GM23338 (cell line): ENCODE measurements at regions not wholly inside any gene's neighbourhood (a gene's known extent, or its start where the extent isn't known, plus 50 kb on each side); places are given as distances from the start of the nearest gene placed in this dataset.

Experiments
- ATAC-seq: fragments of 200-7000 bp; cut with Tn5 transposase; 3 replicates; pipeline ENCODE4 v1.9.1; 2020
- DNase-seq: peaks from one replicate; pipeline ENCODE4 v3.0.0-alpha.2; 2015; ENCODE audit warnings: low spot score
- H2AFZ ChIP-seq: fragments of 200-600 bp; sonication (generic); 2 replicates; pipeline ENCODE4 v1.8.0; 2016; ENCODE audit warnings: antibody characterized with exemption, mild to moderate bottlenecking, moderate library complexity
- H3F3A ChIP-seq: fragments of 200-600 bp; sonication (generic); replicated peaks from 2 replicates; pipeline ENCODE4 v1.8.0; 2017; ENCODE audit warnings: antibody characterized with exemption, mixed run types, low read depth
- H3K27ac ChIP-seq: fragments of 200-600 bp; sonication (generic); 2 replicates; pipeline ENCODE4 v1.6.1; 2016; ENCODE audit warnings: low read depth
- H3K27me3 ChIP-seq: fragments of 200-600 bp; sonication (generic); 2 replicates; pipeline ENCODE4 v1.8.0; 2016; ENCODE audit warnings: mild to moderate bottlenecking, mixed run types, moderate library complexity; ENCODE audit not compliant: insufficient read depth
- H3K36me3 ChIP-seq: fragments of 200-600 bp; sonication (generic); 2 replicates; pipeline ENCODE4 v1.8.0; 2016; ENCODE audit warnings: mild to moderate bottlenecking; ENCODE audit not compliant: insufficient read depth
- H3K4me1 ChIP-seq: fragments of 200-600 bp; sonication (generic); 2 replicates; pipeline ENCODE4 v1.8.0; 2016; ENCODE audit warnings: mild to moderate bottlenecking, moderate library complexity; ENCODE audit not compliant: insufficient read depth
- H3K4me2 ChIP-seq: fragments of 200-600 bp; sonication (generic); 2 replicates; pipeline ENCODE4 v1.7.1; 2017; ENCODE audit warnings: mixed run types
- H3K4me3 ChIP-seq: fragments of 200-600 bp; sonication (generic); 2 replicates; pipeline ENCODE4 v1.6.1; 2016; ENCODE audit warnings: mixed run types
- H3K79me2 ChIP-seq: fragments of 200-600 bp; sonication (generic); replicated peaks from 2 replicates; pipeline ENCODE4 v1.8.0; 2017; ENCODE audit warnings: mild to moderate bottlenecking; ENCODE audit not compliant: insufficient read depth
- H3K9me2 ChIP-seq: fragments of 200-600 bp; sonication (generic); 2 replicates; pipeline ENCODE4 v1.8.0; 2017; ENCODE audit not compliant: insufficient read depth
- H4K20me1 ChIP-seq: fragments of 200-600 bp; sonication (generic); replicated peaks from 2 replicates; pipeline ENCODE4 v1.8.0; 2017; ENCODE audit warnings: mild to moderate bottlenecking; ENCODE audit not compliant: insufficient read depth
- H3K27ac Mint-ChIP-seq: 2 replicates; pipeline ENCODE4 v1.8.0; 2020; ENCODE audit warnings: inconsistent platforms, mild to moderate bottlenecking, moderate library complexity, mixed read lengths
- H3K27me3 Mint-ChIP-seq: 3 replicates; pipeline ENCODE4 v1.8.0; 2022; ENCODE audit warnings: low read depth, mild to moderate bottlenecking, moderate library complexity, mixed read lengths, inconsistent platforms; ENCODE audit not compliant: insufficient read depth, poor library complexity
- H3K36me3 Mint-ChIP-seq: 3 replicates; pipeline ENCODE4 v1.8.0; 2021; ENCODE audit warnings: low read depth, mild to moderate bottlenecking, inconsistent platforms, moderate library complexity, mixed read lengths
- H3K4me1 Mint-ChIP-seq: 3 replicates; pipeline ENCODE4 v1.8.0; 2020; ENCODE audit warnings: mild to moderate bottlenecking, inconsistent platforms, mixed read lengths
- H3K4me3 Mint-ChIP-seq: 3 replicates; pipeline ENCODE4 v1.8.0; 2021; ENCODE audit warnings: moderate library complexity, mild to moderate bottlenecking, inconsistent platforms, mixed read lengths
- H3K9me3 Mint-ChIP-seq: 3 replicates; pipeline ENCODE4 v1.8.0; 2020; ENCODE audit warnings: moderate library complexity, mild to moderate bottlenecking, inconsistent platforms, mixed read lengths
- CREB1 ChIP-seq: fragments of 250-450 bp; sonication (Bioruptor Pico); IDR thresholded peaks from 2 replicates; pipeline ENCODE4 v1.5.0; 2020; ENCODE audit warnings: low read depth, mild to moderate bottlenecking, moderate library complexity
- EZH2 ChIP-seq: fragments of 200-600 bp; sonication (generic); IDR thresholded peaks from one replicate; pipeline ENCODE4 v1.8.0; 2017; ENCODE audit warnings: antibody characterized with exemption, mild to moderate bottlenecking, low read depth; ENCODE audit not compliant: unreplicated experiment
- EZH2phosphoT487 ChIP-seq: fragments of 200-600 bp; sonication (generic); IDR thresholded peaks from one replicate; pipeline ENCODE4 v1.8.1; 2018; ENCODE audit warnings: antibody characterized with exemption; ENCODE audit not compliant: unreplicated experiment
- JUNB ChIP-seq: IDR thresholded peaks from one replicate; pipeline ENCODE4 v1.6.1; 2016; ENCODE audit warnings: antibody characterized with exemption; ENCODE audit not compliant: unreplicated experiment
- NANOG ChIP-seq: IDR thresholded peaks from 2 replicates; pipeline ENCODE4 v1.6.1; 2016; ENCODE audit warnings: antibody characterized with exemption, borderline replicate concordance
- POLR2AphosphoS5 ChIP-seq: IDR thresholded peaks from 2 replicates; pipeline ENCODE4 v1.6.1; 2016; ENCODE audit warnings: antibody characterized with exemption, low read depth
- STAT1 ChIP-seq: IDR thresholded peaks from one replicate; pipeline ENCODE4 v1.6.1; 2016; ENCODE audit warnings: antibody characterized with exemption; ENCODE audit not compliant: unreplicated experiment
- ZNF114 ChIP-seq: fragments of 250-450 bp; sonication (Bioruptor Pico); IDR thresholded peaks from 2 replicates; pipeline ENCODE4 v1.5.0; 2020; ENCODE audit warnings: mild to moderate bottlenecking, moderate library complexity
- ZNF331 ChIP-seq: fragments of 250-450 bp; sonication (Bioruptor Pico); IDR thresholded peaks from 2 replicates; pipeline ENCODE4 v1.5.0; 2020; ENCODE audit warnings: low read depth, mild to moderate bottlenecking, moderate library complexity
- TF ChIP-seq, protein P1 (sequence below), 2 experiments: fragments of 200-600 bp in 1 of 2; sonication (generic) in 1 of 2; conservative IDR thresholded peaks; 2 replicates each; pipeline versions ENCODE4 v1.5.1 to v1.6.1; 2016 to 2017; ENCODE audit warnings: antibody characterized with exemption in 2 of 2, low read depth in 2 of 2, mild to moderate bottlenecking in 2 of 2, moderate library complexity in 1 of 2
- TF ChIP-seq, protein P2 (sequence below): IDR thresholded peaks from one replicate; pipeline ENCODE4 v1.6.1; 2018; ENCODE audit warnings: antibody characterized with exemption; ENCODE audit not compliant: unreplicated experiment
- TF ChIP-seq, protein P3 (sequence below): IDR thresholded peaks from 2 replicates; pipeline ENCODE4 v1.6.1; 2016; ENCODE audit warnings: antibody characterized with exemption
- TF ChIP-seq, protein P4 (sequence below): fragments of 250-450 bp; sonication (Bioruptor Pico); IDR thresholded peaks from 2 replicates; pipeline ENCODE4 v1.5.0; 2020; ENCODE audit warnings: mild to moderate bottlenecking, moderate library complexity

DNA sequence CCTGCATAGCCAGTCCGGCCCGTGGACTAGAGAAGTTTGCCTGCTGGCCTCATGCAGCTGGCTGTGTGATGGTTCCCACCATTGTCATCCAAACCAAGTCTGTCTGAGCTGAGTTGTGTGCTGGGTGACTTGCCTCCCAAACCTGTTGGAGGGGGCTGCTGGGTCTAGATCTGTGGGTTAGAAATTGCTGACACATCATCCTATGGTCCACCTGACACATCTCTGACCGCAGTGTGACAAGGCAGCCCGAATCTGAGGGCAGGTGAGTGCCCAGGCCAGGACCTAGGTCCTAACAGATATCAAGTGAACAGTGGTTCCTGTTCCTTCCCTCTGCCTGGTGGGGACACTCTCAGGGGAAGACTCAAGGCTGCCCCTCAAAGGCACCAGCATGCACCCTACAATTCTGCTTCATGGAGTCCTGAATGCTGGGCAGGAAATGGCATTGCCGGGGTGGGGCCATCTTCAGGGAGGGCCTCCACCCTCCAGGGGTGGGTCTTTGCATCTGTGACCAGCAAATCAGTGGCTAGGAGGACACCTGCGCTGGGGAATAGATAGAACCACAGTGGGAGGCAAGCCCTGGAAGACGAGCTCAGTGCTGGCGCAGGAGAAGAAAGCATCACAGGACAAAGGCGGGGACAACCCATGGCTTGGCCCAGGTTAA, 117.9 kb upstream of the ID2 start:
- H3K4me1 Mint-ChIP-seq: no peaks in the 10 kb centered on the region
- ATAC-seq (no peak), DNase-seq (no peak)
- H3K4me1 ChIP-seq: no peaks in the 10 kb centered on the region
- H3K27me3 Mint-ChIP-seq: peaks cover 15% of the 10 kb centered on the region
- H3K4me2 ChIP-seq: no peak overlapping the region
- H2AFZ ChIP-seq: peak overlapping the region; percentile 38; the same call in 1 of the 2 replicates
- no peak overlapping the region for H3K27ac Mint-ChIP-seq
- H3F3A ChIP-seq: no peaks in the 10 kb centered on the region
- no peaks in the 10 kb centered on the region for H3K36me3 ChIP-seq
- H3K79me2 ChIP-seq: no peaks in the 10 kb centered on the region
- H3K27me3 ChIP-seq: no peaks in the 10 kb centered on the region
- TF ChIP-seq, protein P1, sequence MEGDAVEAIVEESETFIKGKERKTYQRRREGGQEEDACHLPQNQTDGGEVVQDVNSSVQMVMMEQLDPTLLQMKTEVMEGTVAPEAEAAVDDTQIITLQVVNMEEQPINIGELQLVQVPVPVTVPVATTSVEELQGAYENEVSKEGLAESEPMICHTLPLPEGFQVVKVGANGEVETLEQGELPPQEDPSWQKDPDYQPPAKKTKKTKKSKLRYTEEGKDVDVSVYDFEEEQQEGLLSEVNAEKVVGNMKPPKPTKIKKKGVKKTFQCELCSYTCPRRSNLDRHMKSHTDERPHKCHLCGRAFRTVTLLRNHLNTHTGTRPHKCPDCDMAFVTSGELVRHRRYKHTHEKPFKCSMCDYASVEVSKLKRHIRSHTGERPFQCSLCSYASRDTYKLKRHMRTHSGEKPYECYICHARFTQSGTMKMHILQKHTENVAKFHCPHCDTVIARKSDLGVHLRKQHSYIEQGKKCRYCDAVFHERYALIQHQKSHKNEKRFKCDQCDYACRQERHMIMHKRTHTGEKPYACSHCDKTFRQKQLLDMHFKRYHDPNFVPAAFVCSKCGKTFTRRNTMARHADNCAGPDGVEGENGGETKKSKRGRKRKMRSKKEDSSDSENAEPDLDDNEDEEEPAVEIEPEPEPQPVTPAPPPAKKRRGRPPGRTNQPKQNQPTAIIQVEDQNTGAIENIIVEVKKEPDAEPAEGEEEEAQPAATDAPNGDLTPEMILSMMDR (conservative IDR thresholded peaks at IDR 0.05; ENCODE audit: low read depth in 2 of 2): no peak; a peak in 1 of 4 replicates
- TF ChIP-seq ZNF331 (CRISPR knock-in tag): no peak
- no peak for TF ChIP-seq POLR2AphosphoS5
- TF ChIP-seq EZH2: no peak
- no peak for TF ChIP-seq NANOG
- TF ChIP-seq CREB1 (CRISPR knock-in tag): no peak
- no peak for TF ChIP-seq JUNB
- no peak for TF ChIP-seq EZH2phosphoT487
- TF ChIP-seq, protein P2, sequence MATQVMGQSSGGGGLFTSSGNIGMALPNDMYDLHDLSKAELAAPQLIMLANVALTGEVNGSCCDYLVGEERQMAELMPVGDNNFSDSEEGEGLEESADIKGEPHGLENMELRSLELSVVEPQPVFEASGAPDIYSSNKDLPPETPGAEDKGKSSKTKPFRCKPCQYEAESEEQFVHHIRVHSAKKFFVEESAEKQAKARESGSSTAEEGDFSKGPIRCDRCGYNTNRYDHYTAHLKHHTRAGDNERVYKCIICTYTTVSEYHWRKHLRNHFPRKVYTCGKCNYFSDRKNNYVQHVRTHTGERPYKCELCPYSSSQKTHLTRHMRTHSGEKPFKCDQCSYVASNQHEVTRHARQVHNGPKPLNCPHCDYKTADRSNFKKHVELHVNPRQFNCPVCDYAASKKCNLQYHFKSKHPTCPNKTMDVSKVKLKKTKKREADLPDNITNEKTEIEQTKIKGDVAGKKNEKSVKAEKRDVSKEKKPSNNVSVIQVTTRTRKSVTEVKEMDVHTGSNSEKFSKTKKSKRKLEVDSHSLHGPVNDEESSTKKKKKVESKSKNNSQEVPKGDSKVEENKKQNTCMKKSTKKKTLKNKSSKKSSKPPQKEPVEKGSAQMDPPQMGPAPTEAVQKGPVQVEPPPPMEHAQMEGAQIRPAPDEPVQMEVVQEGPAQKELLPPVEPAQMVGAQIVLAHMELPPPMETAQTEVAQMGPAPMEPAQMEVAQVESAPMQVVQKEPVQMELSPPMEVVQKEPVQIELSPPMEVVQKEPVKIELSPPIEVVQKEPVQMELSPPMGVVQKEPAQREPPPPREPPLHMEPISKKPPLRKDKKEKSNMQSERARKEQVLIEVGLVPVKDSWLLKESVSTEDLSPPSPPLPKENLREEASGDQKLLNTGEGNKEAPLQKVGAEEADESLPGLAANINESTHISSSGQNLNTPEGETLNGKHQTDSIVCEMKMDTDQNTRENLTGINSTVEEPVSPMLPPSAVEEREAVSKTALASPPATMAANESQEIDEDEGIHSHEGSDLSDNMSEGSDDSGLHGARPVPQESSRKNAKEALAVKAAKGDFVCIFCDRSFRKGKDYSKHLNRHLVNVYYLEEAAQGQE: no peak
- TF ChIP-seq ZNF114: no peak
- TF ChIP-seq, protein P3, sequence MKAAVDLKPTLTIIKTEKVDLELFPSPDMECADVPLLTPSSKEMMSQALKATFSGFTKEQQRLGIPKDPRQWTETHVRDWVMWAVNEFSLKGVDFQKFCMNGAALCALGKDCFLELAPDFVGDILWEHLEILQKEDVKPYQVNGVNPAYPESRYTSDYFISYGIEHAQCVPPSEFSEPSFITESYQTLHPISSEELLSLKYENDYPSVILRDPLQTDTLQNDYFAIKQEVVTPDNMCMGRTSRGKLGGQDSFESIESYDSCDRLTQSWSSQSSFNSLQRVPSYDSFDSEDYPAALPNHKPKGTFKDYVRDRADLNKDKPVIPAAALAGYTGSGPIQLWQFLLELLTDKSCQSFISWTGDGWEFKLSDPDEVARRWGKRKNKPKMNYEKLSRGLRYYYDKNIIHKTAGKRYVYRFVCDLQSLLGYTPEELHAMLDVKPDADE: no peak
- TF ChIP-seq, protein P4, sequence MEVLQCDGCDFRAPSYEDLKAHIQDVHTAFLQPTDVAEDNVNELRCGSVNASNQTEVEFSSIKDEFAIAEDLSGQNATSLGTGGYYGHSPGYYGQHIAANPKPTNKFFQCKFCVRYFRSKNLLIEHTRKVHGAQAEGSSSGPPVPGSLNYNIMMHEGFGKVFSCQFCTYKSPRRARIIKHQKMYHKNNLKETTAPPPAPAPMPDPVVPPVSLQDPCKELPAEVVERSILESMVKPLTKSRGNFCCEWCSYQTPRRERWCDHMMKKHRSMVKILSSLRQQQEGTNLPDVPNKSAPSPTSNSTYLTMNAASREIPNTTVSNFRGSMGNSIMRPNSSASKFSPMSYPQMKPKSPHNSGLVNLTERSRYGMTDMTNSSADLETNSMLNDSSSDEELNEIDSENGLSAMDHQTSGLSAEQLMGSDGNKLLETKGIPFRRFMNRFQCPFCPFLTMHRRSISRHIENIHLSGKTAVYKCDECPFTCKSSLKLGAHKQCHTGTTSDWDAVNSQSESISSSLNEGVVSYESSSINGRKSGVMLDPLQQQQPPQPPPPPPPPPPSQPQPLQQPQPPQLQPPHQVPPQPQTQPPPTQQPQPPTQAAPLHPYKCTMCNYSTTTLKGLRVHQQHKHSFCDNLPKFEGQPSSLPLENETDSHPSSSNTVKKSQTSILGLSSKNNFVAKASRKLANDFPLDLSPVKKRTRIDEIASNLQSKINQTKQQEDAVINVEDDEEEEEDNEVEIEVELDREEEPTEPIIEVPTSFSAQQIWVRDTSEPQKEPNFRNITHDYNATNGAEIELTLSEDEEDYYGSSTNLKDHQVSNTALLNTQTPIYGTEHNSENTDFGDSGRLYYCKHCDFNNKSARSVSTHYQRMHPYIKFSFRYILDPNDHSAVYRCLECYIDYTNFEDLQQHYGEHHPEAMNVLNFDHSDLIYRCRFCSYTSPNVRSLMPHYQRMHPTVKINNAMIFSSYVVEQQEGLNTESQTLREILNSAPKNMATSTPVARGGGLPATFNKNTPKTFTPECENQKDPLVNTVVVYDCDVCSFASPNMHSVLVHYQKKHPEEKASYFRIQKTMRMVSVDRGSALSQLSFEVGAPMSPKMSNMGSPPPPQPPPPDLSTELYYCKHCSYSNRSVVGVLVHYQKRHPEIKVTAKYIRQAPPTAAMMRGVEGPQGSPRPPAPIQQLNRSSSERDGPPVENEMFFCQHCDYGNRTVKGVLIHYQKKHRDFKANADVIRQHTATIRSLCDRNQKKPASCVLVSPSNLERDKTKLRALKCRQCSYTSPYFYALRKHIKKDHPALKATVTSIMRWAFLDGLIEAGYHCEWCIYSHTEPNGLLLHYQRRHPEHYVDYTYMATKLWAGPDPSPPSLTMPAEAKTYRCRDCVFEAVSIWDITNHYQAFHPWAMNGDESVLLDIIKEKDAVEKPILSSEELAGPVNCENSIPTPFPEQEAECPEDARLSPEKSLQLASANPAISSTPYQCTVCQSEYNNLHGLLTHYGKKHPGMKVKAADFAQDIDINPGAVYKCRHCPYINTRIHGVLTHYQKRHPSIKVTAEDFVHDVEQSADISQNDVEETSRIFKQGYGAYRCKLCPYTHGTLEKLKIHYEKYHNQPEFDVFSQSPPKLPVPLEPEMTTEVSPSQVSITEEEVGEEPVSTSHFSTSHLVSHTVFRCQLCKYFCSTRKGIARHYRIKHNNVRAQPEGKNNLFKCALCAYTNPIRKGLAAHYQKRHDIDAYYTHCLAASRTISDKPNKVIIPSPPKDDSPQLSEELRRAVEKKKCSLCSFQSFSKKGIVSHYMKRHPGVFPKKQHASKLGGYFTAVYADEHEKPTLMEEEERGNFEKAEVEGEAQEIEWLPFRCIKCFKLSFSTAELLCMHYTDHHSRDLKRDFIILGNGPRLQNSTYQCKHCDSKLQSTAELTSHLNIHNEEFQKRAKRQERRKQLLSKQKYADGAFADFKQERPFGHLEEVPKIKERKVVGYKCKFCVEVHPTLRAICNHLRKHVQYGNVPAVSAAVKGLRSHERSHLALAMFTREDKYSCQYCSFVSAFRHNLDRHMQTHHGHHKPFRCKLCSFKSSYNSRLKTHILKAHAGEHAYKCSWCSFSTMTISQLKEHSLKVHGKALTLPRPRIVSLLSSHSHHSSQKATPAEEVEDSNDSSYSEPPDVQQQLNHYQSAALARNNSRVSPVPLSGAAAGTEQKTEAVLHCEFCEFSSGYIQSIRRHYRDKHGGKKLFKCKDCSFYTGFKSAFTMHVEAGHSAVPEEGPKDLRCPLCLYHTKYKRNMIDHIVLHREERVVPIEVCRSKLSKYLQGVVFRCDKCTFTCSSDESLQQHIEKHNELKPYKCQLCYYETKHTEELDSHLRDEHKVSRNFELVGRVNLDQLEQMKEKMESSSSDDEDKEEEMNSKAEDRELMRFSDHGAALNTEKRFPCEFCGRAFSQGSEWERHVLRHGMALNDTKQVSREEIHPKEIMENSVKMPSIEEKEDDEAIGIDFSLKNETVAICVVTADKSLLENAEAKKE (CRISPR knock-in tag): no peak
- no peak for TF ChIP-seq STAT1
- H3K36me3 Mint-ChIP-seq: peaks cover 12% of the 10 kb centered on the region
- no peaks in the 10 kb centered on the region for H4K20me1 ChIP-seq
- peaks cover 28% of the 10 kb centered on the region for H3K9me3 Mint-ChIP-seq
- no peak overlapping the region for H3K4me3 Mint-ChIP-seq
- H3K27ac ChIP-seq: no peak overlapping the region
- no peak overlapping the region for H3K4me3 ChIP-seq
- no peaks in the 10 kb centered on the region; the same call in 1 of the 2 replicates for H3K9me2 ChIP-seq
